ENCODE measurements at regions not wholly inside any gene's neighbourhood (a gene's known extent, or its start where the extent isn't known, plus 50 kb on each side); places are given as distances from the start of the nearest gene placed in this dataset.

DNA sequence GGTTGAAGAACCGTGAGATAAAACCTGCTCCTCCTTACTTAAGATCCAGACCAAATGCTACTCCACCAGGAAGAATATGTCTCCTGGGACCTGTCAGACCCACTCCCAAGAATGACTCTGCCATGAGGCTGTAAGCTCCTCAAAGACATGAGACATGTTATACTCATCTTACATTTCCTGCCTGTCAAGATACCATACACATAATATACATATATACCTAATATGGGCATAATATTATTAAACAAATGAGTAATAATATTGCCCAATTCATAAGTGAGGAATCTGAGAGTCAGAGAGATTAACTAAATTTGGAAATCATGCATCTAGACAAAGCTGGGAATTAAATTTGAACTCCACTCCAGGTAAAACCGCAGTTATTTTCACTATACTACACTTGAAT lies 634.9 kb downstream of the LMO4 start:
- H3K27ac Mint-ChIP-seq = no peak overlapping the region
- H3K27me3 Mint-ChIP-seq (ENCODE audit: low read depth) = peaks cover 5% of the 10 kb centered on the region
- TF ChIP-seq CTCF (IDR thresholded peaks at IDR 0.05; ENCODE audit: unreplicated experiment in 3 of 3) = no peak
- peaks cover 25% of the 10 kb centered on the region for H3K4me1 Mint-ChIP-seq
- H3K36me3 Mint-ChIP-seq (ENCODE audit: low read depth) = no peaks in the 10 kb centered on the region
- no peak overlapping the region for H3K4me3 Mint-ChIP-seq
- no peaks in the 10 kb centered on the region for H3K9me3 Mint-ChIP-seq

- Mint-ChIP-seq H3K27ac (no peak overlapping the region), H3K36me3 (ENCODE audit: low read depth) (no peaks in the 10 kb centered on the region), H3K4me3 (no peak overlapping the region), H3K4me1 (peaks cover 27% of the 10 kb centered on the region), H3K27me3 (ENCODE audit: low read depth) (peaks cover 5% of the 10 kb centered on the region), H3K9me3 (no peaks in the 10 kb centered on the region)
- TF ChIP-seq CTCF (IDR thresholded peaks at IDR 0.05; ENCODE audit: unreplicated experiment in 3 of 3) = no peak
Observed at GRCh38 chr1:87965193-87965592, 636.5 kb downstream of the LMO4 start.

DNA sequence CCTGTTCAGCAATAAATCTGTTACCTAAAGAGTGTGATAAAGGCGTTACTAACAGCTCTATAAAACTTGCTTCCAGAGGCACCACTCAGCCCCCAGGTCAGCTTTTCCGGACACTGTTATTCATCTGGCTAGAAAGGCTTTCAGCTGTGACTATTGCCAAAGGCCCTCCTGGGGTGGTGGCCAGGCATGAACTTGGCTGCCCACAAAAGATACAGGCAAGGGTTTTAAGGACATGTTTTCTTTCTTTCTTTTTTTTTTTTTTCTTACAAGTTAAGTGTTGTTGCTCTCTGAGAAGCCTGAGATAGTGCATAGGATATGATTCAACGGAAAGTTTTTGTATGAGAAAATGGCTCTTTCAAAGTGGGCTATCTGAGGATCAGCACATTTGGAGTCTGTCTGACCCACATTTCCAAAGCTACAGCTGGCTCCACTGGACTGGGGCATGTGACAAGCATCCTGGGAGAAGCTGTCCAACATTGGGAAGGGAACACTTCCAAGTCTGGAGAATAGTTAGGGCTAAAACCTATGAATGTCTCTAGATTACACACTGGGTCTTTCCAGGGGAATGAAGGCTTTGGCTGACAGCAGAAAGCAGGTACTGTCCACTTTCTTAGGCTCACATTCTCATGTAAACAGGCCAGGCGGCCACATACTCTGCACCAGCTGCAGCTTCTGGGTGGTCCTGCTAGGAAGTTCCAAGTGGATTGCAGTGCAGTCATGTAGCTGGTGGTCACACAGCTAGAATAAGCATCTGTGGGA lies 639.7 kb downstream of the LMO4 start:
- Mint-ChIP-seq H3K4me3 (peak overlapping the region in 2 of 3 experiments; percentile 29 to 61), H3K9me3 (no peaks in the 10 kb centered on the region), H3K4me1 (peaks cover 44% of the 10 kb centered on the region), H3K27ac (peak overlapping the region; percentile 93 to 97 (median 97)), H3K27me3 (ENCODE audit: low read depth) (peaks cover 5% of the 10 kb centered on the region), H3K36me3 (ENCODE audit: low read depth) (no peaks in the 10 kb centered on the region)
- no peak for TF ChIP-seq CTCF (IDR thresholded peaks at IDR 0.05; ENCODE audit: unreplicated experiment in 3 of 3)

GRCh38 chr1:87969040-87969439 lies 640.4 kb downstream of the LMO4 start:
- Mint-ChIP-seq H3K27ac (peak overlapping the region; percentile 93 to 97 (median 97)), H3K27me3 (ENCODE audit: low read depth) (peaks cover 5% of the 10 kb centered on the region), H3K4me3 (peak overlapping the region in 1 of 3 experiments; percentile 61), H3K4me1 (peaks cover 44% of the 10 kb centered on the region), H3K9me3 (no peaks in the 10 kb centered on the region), H3K36me3 (ENCODE audit: low read depth) (no peaks in the 10 kb centered on the region)
- TF ChIP-seq CTCF (IDR thresholded peaks at IDR 0.05; ENCODE audit: unreplicated experiment in 3 of 3) = no peak

DNA sequence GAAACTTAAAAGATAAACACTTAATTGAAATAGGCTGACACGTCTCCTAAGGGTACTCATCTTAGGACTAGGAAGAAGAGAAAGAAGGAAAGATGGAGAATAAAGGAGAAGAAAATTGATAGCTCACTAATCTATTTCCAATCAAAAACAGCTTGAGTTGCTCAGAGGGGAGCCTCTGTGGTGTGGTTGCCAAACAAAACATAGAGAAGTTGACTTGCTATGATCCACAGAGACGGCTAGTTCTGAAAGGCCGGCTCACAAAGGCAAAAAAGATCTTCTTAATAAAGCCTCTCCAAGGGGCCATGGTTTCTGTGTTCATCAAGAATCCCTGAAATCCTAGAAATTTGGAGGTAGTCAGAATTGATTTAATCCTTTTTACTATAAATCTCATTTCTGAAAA lies 644.1 kb downstream of the LMO4 start:
- Mint-ChIP-seq H3K4me3 (no peak overlapping the region), H3K4me1 (peaks cover 34% of the 10 kb centered on the region), H3K27ac (peak overlapping the region; percentile 49 to 89 (median 84)), H3K36me3 (ENCODE audit: low read depth) (no peaks in the 10 kb centered on the region), H3K9me3 (no peaks in the 10 kb centered on the region), H3K27me3 (ENCODE audit: low read depth) (no peaks in the 10 kb centered on the region)
- no peak for TF ChIP-seq CTCF (IDR thresholded peaks at IDR 0.05; ENCODE audit: unreplicated experiment in 3 of 3)

DNA sequence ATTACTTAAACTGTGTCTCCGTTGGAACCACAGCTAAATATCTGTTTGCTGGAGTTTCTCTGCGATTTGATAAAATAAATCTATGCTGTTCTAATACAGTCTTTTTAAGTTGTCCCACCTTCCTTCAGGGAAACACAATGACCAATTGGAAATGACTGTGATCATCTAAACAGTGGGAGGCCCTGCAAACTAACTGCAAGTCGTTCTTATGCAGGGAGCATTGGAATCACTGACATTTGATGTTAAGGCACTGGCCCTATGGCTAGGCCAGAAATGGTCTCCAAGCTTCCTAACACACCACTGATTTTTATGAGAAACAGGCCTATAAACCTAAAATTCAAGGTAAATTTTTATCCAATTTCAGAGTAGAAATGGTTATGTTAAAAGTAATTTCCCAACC lies 645.2 kb downstream of the LMO4 start:
- Mint-ChIP-seq H3K4me1 (peaks cover 24% of the 10 kb centered on the region), H3K36me3 (ENCODE audit: low read depth) (no peaks in the 10 kb centered on the region), H3K4me3 (no peak overlapping the region), H3K27ac (peak overlapping the region; percentile 49 to 89 (median 59)), H3K9me3 (no peaks in the 10 kb centered on the region), H3K27me3 (ENCODE audit: low read depth) (no peaks in the 10 kb centered on the region)
- no peak for TF ChIP-seq CTCF (IDR thresholded peaks at IDR 0.05; ENCODE audit: unreplicated experiment in 3 of 3)

All from nephron (organoid).